Bronchial epithelial cell (primary cell): ENCODE measurements at regions not wholly inside any gene's neighbourhood (a gene's known extent, or its start where the extent isn't known, plus 50 kb on each side); places are given as distances from the start of the nearest gene placed in this dataset.

Experiments
- DNase-seq: peaks from one replicate; pipeline ENCODE4 v3.0.0-alpha.2; 2010; ENCODE audit warnings: low read depth
- FAIRE-seq: peaks from 2 replicates; lab custom pipeline; 2011; peaks lifted over from hg19 to GRCh38; lab: Jason Lieb, UNC
- H3K27me3 ChIP-seq: 2 replicates; pipeline ENCODE4 v1.5.1; 2011; ENCODE audit warnings: low read length; ENCODE audit not compliant: control insufficient read depth, insufficient read depth
- H3K36me3 ChIP-seq: 2 replicates; pipeline ENCODE4 v1.5.1; 2011; ENCODE audit warnings: low read length; ENCODE audit not compliant: control insufficient read depth, insufficient read depth
- H3K4me3 ChIP-seq: 2 replicates; pipeline ENCODE4 v1.5.1; 2011; ENCODE audit warnings: mild to moderate bottlenecking, low read depth, low read length, control low read depth
- CTCF ChIP-seq: IDR thresholded peaks from 2 replicates; pipeline ENCODE4 v1.5.1; 2011; ENCODE audit warnings: mild to moderate bottlenecking, moderate library complexity, low read length, control low read depth, inconsistent platforms; ENCODE audit not compliant: insufficient read depth, severe bottlenecking

GRCh38 chr4:176453658-176454057, 133.9 kb downstream of the SPCS3 start:
- no peaks in the 10 kb centered on the region for H3K36me3 ChIP-seq
- TF ChIP-seq CTCF, result no peak
- no peak overlapping the region for H3K4me3 ChIP-seq
- no peak for DNase-seq
- FAIRE-seq, result no peak
- no peaks in the 10 kb centered on the region for H3K27me3 ChIP-seq

GRCh38 chr4:176464748-176465147, 145.0 kb downstream of the SPCS3 start:
- TF ChIP-seq CTCF, result no peak
- FAIRE-seq, result no peak
- H3K4me3 ChIP-seq, result no peak overlapping the region
- no peaks in the 10 kb centered on the region for H3K36me3 ChIP-seq
- DNase-seq, result no peak
- no peaks in the 10 kb centered on the region for H3K27me3 ChIP-seq

- TF ChIP-seq CTCF, result no peak
- no peak overlapping the region for H3K4me3 ChIP-seq
- DNase-seq (no peak), FAIRE-seq (no peak)
- H3K27me3 ChIP-seq, result no peaks in the 10 kb centered on the region
- no peaks in the 10 kb centered on the region for H3K36me3 ChIP-seq
These were observed 147.2 kb downstream of the SPCS3 start for GRCh38 chr4:176467001-176467400.

- H3K4me3 ChIP-seq, result no peak overlapping the region
- no peaks in the 10 kb centered on the region for H3K36me3 ChIP-seq
- DNase-seq, result no peak
- FAIRE-seq, result no peak
- no peak for TF ChIP-seq CTCF
- H3K27me3 ChIP-seq, result no peaks in the 10 kb centered on the region
These were observed 149.8 kb downstream of the SPCS3 start for GRCh38 chr4:176469546-176469945.

- Histone ChIP-seq H3K4me3 (no peak overlapping the region), H3K36me3 (no peaks in the 10 kb centered on the region), H3K27me3 (no peaks in the 10 kb centered on the region)
- no peak for TF ChIP-seq CTCF
- FAIRE-seq, result no peak
- DNase-seq, result no peak
These were observed 150.9 kb downstream of the SPCS3 start for GRCh38 chr4:176470671-176471070.

GRCh38 chr4:176475067-176475466, 155.3 kb downstream of the SPCS3 start:
- Histone ChIP-seq H3K27me3 (no peaks in the 10 kb centered on the region), H3K36me3 (no peaks in the 10 kb centered on the region), H3K4me3 (no peak overlapping the region)
- no peak for DNase-seq
- FAIRE-seq, result no peak
- TF ChIP-seq CTCF, result no peak
